Psoas muscle (tissue), 7 donors: ENCODE measurements at regions not wholly inside any gene's neighbourhood (a gene's known extent, or its start where the extent isn't known, plus 50 kb on each side); places are given as distances from the start of the nearest gene placed in this dataset.

Source experiments
- ATAC-seq, 4 donors: fragments of 200-7000 bp; cut with Tn5 transposase; one replicate each; pipeline ENCODE4 v1.9.1; 2020; ENCODE audit warnings: moderate library complexity in 3 of 4, mild to moderate bottlenecking in 2 of 4
- DNase-seq, 2 donors: peaks; one replicate each; pipeline ENCODE4 v3.0.0-alpha.2; 2020
- H3K27ac ChIP-seq: fragments of 200-600 bp; one replicate; pipeline ENCODE4 v1.8.0; 2022
- H3K27me3 ChIP-seq, 3 donors: fragments of 200-600 bp in 1 of 3; one replicate each; pipeline versions ENCODE4 v1.6.1 to v1.8.0; 2013 to 2022; ENCODE audit warnings: low read length in 2 of 3, mild to moderate bottlenecking in 2 of 3, moderate library complexity in 1 of 3; ENCODE audit not compliant: insufficient read depth in 3 of 3
- H3K36me3 ChIP-seq, 2 donors: fragments of 200-600 bp in 1 of 2; one replicate each; pipeline versions ENCODE4 v1.6.1 to v1.8.0; 2013 to 2022; ENCODE audit warnings: low read depth in 1 of 2, mild to moderate bottlenecking in 1 of 2, moderate library complexity in 1 of 2; ENCODE audit not compliant: insufficient read depth in 1 of 2
- H3K4me1 ChIP-seq: fragments of 200-600 bp; one replicate; pipeline ENCODE4 v1.8.0; 2022
- H3K4me3 ChIP-seq: fragments of 200-600 bp; one replicate; pipeline ENCODE4 v1.8.0; 2022; ENCODE audit warnings: mild to moderate bottlenecking
- H3K9me3 ChIP-seq: fragments of 200-600 bp; one replicate; pipeline ENCODE4 v1.8.0; 2022
- WGBS, 3 donors: extraction: QIAGEN DNeasy Blood & Tissue Kit; methylation state at CpG; one replicate each; pipeline versions ENCODE4 v1.1.6 to v1.1.7; 2013; 5-methylcytosine and 5-hydroxymethylcytosine counted together
- intact Hi-C, 2 donors: fragments of 100-400 bp; cut with DNase I; formaldehyde crosslinking; loops; one replicate each; pipeline versions ENCODE4 v1.11.0 to v1.14.2; 2022
- TF ChIP-seq, protein P1 (sequence below): fragments of 200-600 bp; IDR thresholded peaks from one replicate; pipeline ENCODE4 v1.8.0; 2022; ENCODE audit warnings: antibody characterized with exemption
- donor health status: healthy with polysubstance abuse.
- donor health status: DM: no; HTN: no; CAD: no; lungs with moderate emphysema.
- donor health status: Bipolar disorder and iron deficiency.
- donor health status: healthy.
- donor health status: DM: yes; HTN: yes; CAD: no.
- donor health status: DM: no; HTN: no; CAD: no.
- donor health status: DM: yes; HTN: yes; CAD: no.

DNA sequence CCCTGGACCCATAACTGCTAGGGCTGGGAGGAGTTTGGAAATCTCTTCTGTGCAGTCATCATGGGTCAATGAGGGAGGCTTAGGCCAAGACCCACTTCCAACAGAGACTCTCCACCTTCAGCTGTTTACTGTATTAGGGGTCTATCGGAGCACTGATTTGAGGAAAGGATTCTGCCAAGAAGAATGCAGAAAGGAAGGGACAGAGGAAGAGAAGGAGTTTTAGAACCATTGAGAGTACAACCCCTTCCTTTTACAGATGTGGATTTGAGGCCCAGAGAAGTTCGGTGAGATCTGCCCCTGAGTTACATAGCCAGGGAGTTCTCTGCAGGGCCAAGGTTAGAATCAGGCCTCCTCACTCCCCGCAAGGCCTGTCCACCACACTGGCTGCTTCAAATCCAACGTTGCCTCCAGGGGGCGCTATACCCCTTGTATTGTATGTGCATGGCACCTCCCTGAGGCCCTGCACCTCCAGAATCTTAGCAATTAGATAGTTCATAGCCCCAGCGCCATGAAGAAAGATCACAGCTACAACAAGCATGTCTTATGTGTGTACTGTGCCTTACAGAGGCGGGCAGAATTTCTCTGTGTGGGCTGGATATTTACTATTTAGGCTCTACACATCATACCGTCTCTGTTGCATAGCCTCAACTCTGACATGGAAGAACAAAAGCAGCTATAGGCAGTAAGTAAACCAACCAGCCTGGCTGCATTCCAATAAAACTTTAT, 246.8 kb downstream of the SKIDA1 start:
- peak; percentile 32 to 71 (median 58) for ATAC-seq
- Histone ChIP-seq H3K9me3 (no peaks in the 10 kb centered on the region), H3K36me3 (no peaks in the 10 kb centered on the region), H3K4me3 (no peak overlapping the region), H3K27me3 (no peaks in the 10 kb centered on the region), H3K27ac (no peak overlapping the region), H3K4me1 (no peaks in the 10 kb centered on the region)
- 36 to 42% (median 42%) methylated on average over 8 of the region's 8 CpGs for WGBS, 3 donors
- TF ChIP-seq, protein P1, sequence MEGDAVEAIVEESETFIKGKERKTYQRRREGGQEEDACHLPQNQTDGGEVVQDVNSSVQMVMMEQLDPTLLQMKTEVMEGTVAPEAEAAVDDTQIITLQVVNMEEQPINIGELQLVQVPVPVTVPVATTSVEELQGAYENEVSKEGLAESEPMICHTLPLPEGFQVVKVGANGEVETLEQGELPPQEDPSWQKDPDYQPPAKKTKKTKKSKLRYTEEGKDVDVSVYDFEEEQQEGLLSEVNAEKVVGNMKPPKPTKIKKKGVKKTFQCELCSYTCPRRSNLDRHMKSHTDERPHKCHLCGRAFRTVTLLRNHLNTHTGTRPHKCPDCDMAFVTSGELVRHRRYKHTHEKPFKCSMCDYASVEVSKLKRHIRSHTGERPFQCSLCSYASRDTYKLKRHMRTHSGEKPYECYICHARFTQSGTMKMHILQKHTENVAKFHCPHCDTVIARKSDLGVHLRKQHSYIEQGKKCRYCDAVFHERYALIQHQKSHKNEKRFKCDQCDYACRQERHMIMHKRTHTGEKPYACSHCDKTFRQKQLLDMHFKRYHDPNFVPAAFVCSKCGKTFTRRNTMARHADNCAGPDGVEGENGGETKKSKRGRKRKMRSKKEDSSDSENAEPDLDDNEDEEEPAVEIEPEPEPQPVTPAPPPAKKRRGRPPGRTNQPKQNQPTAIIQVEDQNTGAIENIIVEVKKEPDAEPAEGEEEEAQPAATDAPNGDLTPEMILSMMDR: peak; percentile 51
- peak; percentile 89 for DNase-seq
- intact Hi-C loops: no loop called here

- no peaks in the 10 kb centered on the region for H3K4me1 ChIP-seq
- WGBS, 3 donors: 79 to 96% (median 92%) methylated on average over 3 of the region's 3 CpGs
- no peaks in the 10 kb centered on the region for H3K9me3 ChIP-seq
- ATAC-seq (no peak), DNase-seq (no peak)
- intact Hi-C loops: no loop called here
- TF ChIP-seq, protein P1: no peak
- H3K27ac ChIP-seq: no peak overlapping the region
- no peaks in the 10 kb centered on the region for H3K36me3 ChIP-seq
- H3K4me3 ChIP-seq: no peak overlapping the region
- H3K27me3 ChIP-seq: no peaks in the 10 kb centered on the region
These were observed 252.0 kb downstream of the SKIDA1 start for GRCh38 chr10:21273400-21273968.

DNA sequence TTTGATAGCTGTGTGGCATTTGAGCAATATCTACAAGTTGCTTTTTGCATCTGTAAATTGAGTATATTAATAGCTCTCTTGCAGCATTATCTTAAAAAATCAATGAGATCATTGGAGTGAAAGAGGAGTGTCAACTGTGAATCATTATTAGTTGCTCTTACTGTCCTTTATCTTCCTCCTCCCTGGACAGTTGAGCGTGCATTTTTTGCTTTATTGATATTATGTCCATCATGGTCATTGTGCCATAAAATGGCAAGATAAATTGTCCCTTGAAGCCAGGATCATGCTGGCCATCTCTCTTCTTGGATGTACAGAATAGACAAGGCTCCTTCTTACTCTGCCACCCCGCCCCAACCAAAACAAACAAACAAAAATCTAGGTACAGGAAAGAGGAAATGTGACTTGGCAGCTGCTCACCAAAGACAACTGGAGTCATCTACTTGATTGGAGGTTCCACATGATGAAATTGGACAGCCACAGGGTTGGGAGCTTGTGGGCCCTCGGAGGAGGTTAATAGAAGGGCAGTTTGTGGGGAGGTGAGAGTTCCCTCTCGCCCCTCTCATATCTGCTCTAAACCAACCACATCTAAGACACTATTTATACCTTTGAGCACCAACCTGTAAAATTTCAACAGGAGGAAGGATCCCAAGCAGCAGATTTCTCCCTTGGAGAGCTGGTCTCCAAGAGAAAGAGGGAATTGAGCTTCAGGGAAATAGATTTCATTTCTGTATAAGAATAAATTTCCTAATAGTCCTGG, 252.7 kb downstream of the SKIDA1 start:
- TF ChIP-seq, protein P1: no peak
- intact Hi-C loops: no loop called here
- Histone ChIP-seq H3K27ac (no peak overlapping the region), H3K27me3 (no peaks in the 10 kb centered on the region), H3K36me3 (no peaks in the 10 kb centered on the region), H3K4me3 (no peak overlapping the region), H3K9me3 (no peaks in the 10 kb centered on the region), H3K4me1 (no peaks in the 10 kb centered on the region)
- 76 to 83% (median 78%) methylated on average over 4 of the region's 4 CpGs for WGBS, 3 donors
- no peak for ATAC-seq
- no peak for DNase-seq

DNA sequence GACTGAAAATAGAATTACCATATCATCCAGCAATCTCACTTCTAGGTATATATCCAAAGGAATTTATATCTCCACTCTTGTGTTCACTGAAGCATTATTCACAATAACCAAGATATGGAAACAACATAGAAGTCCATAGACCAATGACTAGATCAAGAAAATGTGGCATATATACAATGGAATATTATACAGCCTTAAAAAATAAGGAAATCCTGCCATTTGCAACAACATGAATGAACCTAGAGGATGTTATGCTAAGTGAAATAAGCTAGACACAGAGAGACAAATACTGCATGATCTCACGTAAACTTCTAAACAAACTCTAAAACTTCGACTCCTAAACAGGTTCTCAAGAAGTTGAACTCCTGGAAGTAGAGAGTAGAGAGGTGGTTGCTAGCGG, 254.5 kb downstream of the SKIDA1 start:
- Histone ChIP-seq H3K9me3 (no peaks in the 10 kb centered on the region), H3K27ac (no peak overlapping the region), H3K4me3 (no peak overlapping the region), H3K27me3 (no peaks in the 10 kb centered on the region), H3K4me1 (no peaks in the 10 kb centered on the region), H3K36me3 (no peaks in the 10 kb centered on the region)
- intact Hi-C loops: no loop called here
- DNase-seq: no peak
- 85 to 99% (median 94%) methylated on average over 3 of the region's 3 CpGs for WGBS, 3 donors
- TF ChIP-seq, protein P1: no peak
- no peak for ATAC-seq
